Esophagus muscularis mucosa (tissue), 4 donors: ENCODE measurements at regions not wholly inside any gene's neighbourhood (a gene's known extent, or its start where the extent isn't known, plus 50 kb on each side); places are given as distances from the start of the nearest gene placed in this dataset.

Source experiments
- DNase-seq: peaks from one replicate; pipeline ENCODE4 v3.0.0-alpha.2; 2017; ENCODE audit errors: extremely low spot score
- H3K27ac ChIP-seq, 4 donors: fragments of 200-600 bp; sonication (generic); replicated peaks in 1 of 4; 1 replicate in 3 of 4; 2 replicates in 1 of 4; pipeline ENCODE4 v1.5.1; 2016 to 2019; ENCODE audit warnings: mild to moderate bottlenecking in 1 of 4
- H3K27me3 ChIP-seq, 4 donors: fragments of 200-600 bp; sonication (generic); one replicate each; pipeline versions ENCODE4 v1.5.1 to v1.6.0; 2016 to 2019
- H3K36me3 ChIP-seq, 4 donors: fragments of 200-600 bp; sonication (generic); one replicate each; pipeline ENCODE4 v1.5.1; 2016 to 2019
- H3K4me1 ChIP-seq, 4 donors: fragments of 200-600 bp; sonication (generic); one replicate each; pipeline ENCODE4 v1.5.1; 2016 to 2019
- H3K4me3 ChIP-seq, 4 donors: fragments of 200-600 bp; sonication (generic); 1 replicate in 2 of 4; 2 replicates in 2 of 4; pipeline ENCODE4 v1.5.1; 2016 to 2019; ENCODE audit warnings: mild to moderate bottlenecking in 4 of 4, moderate library complexity in 1 of 4
- H3K9me3 ChIP-seq, 4 donors: fragments of 200-600 bp; sonication (generic); 1 replicate in 3 of 4; 2 replicates in 1 of 4; pipeline ENCODE4 v1.5.1; 2016 to 2019
- EP300 ChIP-seq: sonication (generic); formaldehyde crosslinking; IDR thresholded peaks from one replicate; pipeline ENCODE4 v1.6.1; 2017; ENCODE audit warnings: antibody characterized with exemption
- POLR2A ChIP-seq: fragments of 450-650 bp; IDR thresholded peaks from one replicate; pipeline ENCODE4 v1.6.1; 2017; ENCODE audit warnings: antibody characterized with exemption, moderate library complexity, mild to moderate bottlenecking, low read depth
- POLR2AphosphoS5 ChIP-seq, 2 donors: sonication (generic); formaldehyde crosslinking; IDR thresholded peaks; one replicate each; pipeline ENCODE4 v1.6.1; 2017; ENCODE audit warnings: antibody characterized with exemption in 2 of 2
- WGBS: methylation state at CpG from one replicate; pipeline ENCODE4 v1.1.5; 2018; 5-methylcytosine and 5-hydroxymethylcytosine counted together
- intact Hi-C: fragments of 100-400 bp; cut with DNase I; formaldehyde crosslinking; loops from one replicate; pipeline ENCODE4 v1.15.1; 2023
- TF ChIP-seq, protein P1 (sequence below), 3 experiments: fragments of 200-600 bp in 2 of 3; fragments of 450-650 bp in 1 of 3; sonication (generic) in 2 of 3; IDR thresholded peaks; one replicate each; pipeline ENCODE4 v1.5.1; 2017 to 2019; ENCODE audit warnings: antibody characterized with exemption in 3 of 3, mild to moderate bottlenecking in 2 of 3, moderate library complexity in 1 of 3

DNA sequence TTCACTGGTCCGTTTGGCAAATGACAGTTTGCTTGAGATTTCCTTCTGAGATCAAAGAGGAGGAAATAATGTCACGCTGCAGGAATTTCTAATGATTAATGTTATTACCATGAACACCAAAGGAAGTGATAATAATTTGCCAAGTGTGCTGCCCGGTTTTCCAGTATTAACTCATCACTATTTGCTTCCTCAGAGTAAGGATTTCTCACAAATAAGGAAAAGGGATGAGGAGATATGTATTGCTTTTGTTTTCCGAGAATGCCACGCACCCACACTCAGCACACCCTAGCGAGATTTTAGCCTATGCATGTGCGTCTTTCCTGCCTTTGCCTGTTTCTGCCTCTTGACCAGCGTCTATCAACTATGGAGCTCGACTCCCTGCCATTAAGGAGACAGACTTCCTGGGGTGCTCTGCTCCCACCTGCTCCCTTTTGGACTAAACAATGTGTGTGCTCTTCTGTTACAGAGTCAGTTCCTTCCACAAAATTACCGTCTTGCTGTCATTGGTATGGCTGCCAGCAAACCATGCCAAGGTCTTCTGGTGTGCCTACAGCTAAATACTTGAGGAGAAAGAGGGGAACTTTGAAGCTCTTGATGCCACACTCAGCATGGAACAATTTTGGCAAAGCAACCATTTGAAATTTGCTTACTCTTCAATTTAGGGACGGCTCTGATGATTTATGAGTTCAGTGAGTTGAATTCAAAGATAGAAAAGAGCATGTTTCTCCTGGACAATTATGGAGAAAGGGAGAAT, 393.1 kb upstream of the ZFP42 start:
- WGBS = 54% methylated on average over 11 of the region's 11 CpGs
- Histone ChIP-seq H3K27ac (no peak overlapping the region), H3K27me3 (no peaks in the 10 kb centered on the region), H3K4me3 (no peak overlapping the region), H3K9me3 (no peaks in the 10 kb centered on the region), H3K4me1 (peaks cover 0 to 11% (median 4%) of the 10 kb centered on the region in 4 donors), H3K36me3 (no peaks in the 10 kb centered on the region)
- DNase-seq = no peak
- TF ChIP-seq POLR2A = no peak
- no peak for TF ChIP-seq EP300
- TF ChIP-seq POLR2AphosphoS5 (IDR thresholded peaks at IDR 0.05) = no peak
- TF ChIP-seq, protein P1, sequence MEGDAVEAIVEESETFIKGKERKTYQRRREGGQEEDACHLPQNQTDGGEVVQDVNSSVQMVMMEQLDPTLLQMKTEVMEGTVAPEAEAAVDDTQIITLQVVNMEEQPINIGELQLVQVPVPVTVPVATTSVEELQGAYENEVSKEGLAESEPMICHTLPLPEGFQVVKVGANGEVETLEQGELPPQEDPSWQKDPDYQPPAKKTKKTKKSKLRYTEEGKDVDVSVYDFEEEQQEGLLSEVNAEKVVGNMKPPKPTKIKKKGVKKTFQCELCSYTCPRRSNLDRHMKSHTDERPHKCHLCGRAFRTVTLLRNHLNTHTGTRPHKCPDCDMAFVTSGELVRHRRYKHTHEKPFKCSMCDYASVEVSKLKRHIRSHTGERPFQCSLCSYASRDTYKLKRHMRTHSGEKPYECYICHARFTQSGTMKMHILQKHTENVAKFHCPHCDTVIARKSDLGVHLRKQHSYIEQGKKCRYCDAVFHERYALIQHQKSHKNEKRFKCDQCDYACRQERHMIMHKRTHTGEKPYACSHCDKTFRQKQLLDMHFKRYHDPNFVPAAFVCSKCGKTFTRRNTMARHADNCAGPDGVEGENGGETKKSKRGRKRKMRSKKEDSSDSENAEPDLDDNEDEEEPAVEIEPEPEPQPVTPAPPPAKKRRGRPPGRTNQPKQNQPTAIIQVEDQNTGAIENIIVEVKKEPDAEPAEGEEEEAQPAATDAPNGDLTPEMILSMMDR (IDR thresholded peaks at IDR 0.05) = no peak
- intact Hi-C loops = loop anchor here (10.0 kb wide), 1 partner anchor 1602 kb away; no protein-coding TSS in a partner anchor

DNA sequence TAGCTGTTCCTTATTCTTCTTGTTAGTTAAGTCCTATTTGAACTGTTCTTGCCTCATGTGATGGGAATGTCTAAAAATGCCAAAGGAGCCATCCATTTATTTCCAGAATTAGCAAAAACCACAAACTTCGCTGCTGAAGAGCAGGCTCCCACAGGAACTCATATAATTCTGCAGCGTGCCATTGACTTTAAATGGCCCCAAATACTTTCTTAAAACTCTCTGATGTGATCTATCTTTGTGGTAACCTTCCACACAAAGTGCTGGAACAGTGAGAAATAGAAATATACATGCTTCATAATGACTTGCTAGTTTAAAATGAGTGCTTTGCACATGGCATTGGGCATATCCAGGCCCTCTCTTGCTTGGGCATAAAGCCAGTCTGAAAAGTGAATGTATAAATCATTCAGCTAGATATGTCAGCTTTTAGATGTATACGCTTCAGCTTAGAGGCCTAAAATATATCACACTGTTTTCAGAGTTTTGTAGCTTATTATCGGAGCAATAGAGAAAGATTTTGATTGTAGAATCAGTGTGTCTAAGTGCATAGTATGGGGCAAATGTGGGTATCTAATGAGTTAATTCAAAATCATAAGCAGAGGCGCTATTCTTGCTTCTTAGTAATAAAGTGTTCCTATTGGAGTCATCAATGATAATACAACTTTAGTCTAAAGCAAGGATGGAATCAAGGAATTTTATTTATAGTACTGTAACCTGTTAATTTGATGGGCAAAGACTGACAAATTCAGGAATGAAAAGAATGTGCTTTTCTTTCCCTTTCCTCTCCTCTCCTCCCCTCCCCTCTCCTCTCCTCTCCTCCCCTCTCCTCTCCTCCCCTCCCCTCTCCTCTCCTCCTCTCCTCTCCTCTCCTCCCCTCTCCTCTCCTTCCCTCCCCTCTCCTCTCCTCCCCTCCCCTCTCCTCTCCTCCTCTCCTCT, 392.2 kb upstream of the ZFP42 start:
- intact Hi-C loops = loop anchor here (10.0 kb wide), 1 partner anchor 1601 kb away; no protein-coding TSS in a partner anchor
- Histone ChIP-seq H3K4me1 (peaks cover 0 to 11% (median 4%) of the 10 kb centered on the region in 4 donors), H3K27me3 (no peaks in the 10 kb centered on the region), H3K36me3 (no peaks in the 10 kb centered on the region), H3K9me3 (no peaks in the 10 kb centered on the region), H3K4me3 (no peak overlapping the region), H3K27ac (no peak overlapping the region)
- DNase-seq = no peak
- 93% methylated on average over 5 of the region's 5 CpGs for WGBS
- TF ChIP-seq EP300 = no peak
- TF ChIP-seq POLR2A = no peak
- no peak for TF ChIP-seq POLR2AphosphoS5 (IDR thresholded peaks at IDR 0.05)
- TF ChIP-seq, protein P1 (IDR thresholded peaks at IDR 0.05) = no peak

DNA sequence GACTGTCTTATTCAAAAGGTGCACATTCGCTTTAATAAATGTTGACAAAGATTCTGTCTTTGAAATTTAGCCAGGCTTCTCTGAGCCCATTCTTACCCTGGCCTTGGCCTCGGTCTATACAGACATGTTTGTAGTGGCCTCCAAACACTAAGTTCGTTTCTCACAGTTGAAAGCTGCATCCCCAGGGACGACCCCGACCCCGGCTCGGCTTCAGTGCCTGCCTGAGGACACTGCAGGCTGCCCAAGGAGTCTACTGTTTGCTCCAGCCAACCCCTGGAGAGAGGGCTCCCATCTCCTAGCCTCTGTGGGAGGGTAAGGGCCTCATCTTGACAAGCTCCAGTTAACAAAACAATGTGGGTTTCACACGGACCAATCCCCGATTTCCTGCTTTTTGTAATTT, 390.6 kb upstream of the ZFP42 start:
- intact Hi-C loops = loop anchor here (10.0 kb wide), 1 partner anchor 1600 kb away; no protein-coding TSS in a partner anchor
- WGBS = 72% methylated on average over 9 of the region's 9 CpGs
- no peaks in the 10 kb centered on the region for H3K36me3 ChIP-seq

DNA sequence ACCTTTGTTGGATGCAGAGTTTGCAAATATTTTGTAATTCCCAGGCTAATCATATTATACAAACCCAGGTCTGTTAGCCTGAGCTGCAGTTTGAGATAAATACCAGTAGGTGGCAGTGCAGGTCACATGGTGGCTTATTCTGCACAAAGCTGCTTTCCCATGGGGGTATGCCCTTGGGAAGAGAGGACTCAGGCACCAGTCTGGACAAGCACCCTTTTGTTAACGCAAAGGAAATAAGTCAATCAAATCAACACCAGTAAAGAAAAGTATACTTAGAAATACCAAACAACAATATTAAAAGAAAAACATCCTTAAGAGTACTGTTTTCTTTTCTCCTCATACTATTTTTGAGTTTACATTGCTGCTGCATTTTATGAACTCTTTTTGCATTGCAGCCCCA, 389.0 kb upstream of the ZFP42 start:
- Histone ChIP-seq H3K36me3 (no peaks in the 10 kb centered on the region), H3K27me3 (no peaks in the 10 kb centered on the region), H3K4me3 (no peak overlapping the region), H3K4me1 (peaks cover 0 to 11% (median 4%) of the 10 kb centered on the region in 4 donors), H3K9me3 (no peaks in the 10 kb centered on the region), H3K27ac (no peak overlapping the region)
- no peak for TF ChIP-seq POLR2AphosphoS5 (IDR thresholded peaks at IDR 0.05)
- TF ChIP-seq EP300 = no peak
- TF ChIP-seq, protein P1 (IDR thresholded peaks at IDR 0.05) = peak; percentile 76 to 85 (median 82)
- no peak for TF ChIP-seq POLR2A
- intact Hi-C loops = loop anchor here (10.0 kb wide), 1 partner anchor 1598 kb away; no protein-coding TSS in a partner anchor
- no peak for DNase-seq
- whole genome bisulfite sequencing = 58% methylated on average over 1 of the region's 1 CpG

More for the DNA sequence above, 390.6 kb upstream of the ZFP42 start:
- Histone ChIP-seq H3K4me3 (no peak overlapping the region), H3K27ac (no peak overlapping the region), H3K4me1 (peaks cover 0 to 11% (median 4%) of the 10 kb centered on the region in 4 donors), H3K27me3 (no peaks in the 10 kb centered on the region), H3K9me3 (no peaks in the 10 kb centered on the region)
- no peak for DNase-seq
- TF ChIP-seq POLR2A (no peak), EP300 (no peak), POLR2AphosphoS5 (IDR thresholded peaks at IDR 0.05) (no peak)
- TF ChIP-seq, protein P1 (IDR thresholded peaks at IDR 0.05) = no peak
